SKM-1 (cell line): ENCODE measurements at regions not wholly inside any gene's neighbourhood (a gene's known extent, or its start where the extent isn't known, plus 50 kb on each side); places are given as distances from the start of the nearest gene placed in this dataset.
A peak's percentile ranks its signal among the peaks of the same experiment; 100 is the strongest.
"Not testable (repeated sequence)": the region's sequence is repeated elsewhere in the genome, so short reads cannot be mapped to it uniquely, and the experiment has no call there.

Experiments used
- DNase-seq: peaks from one replicate; lab custom pipeline; 2025; ENCODE audit not compliant: unreplicated experiment; lab: John Stamatoyannopoulos, UW

DNA sequence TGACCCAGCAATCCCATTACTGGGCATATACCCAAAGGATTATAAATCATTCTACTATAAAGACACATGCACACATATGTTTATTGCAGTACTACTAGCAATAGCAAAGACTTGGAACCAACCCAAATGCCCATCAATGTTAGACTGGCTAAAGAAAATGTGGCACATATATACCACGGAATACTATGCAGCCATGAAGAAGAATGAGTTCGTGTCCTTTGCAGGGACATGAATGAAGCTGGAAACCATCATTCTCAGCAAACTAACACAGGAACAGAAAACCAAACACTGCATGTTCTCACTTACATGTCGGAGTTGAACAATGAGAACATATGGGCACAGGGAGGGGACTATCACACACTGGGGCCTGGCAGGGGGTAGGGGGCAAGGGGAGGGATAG is 183.0 kb downstream of the HACE1 start:
- not testable (repeated sequence) for DNase-seq

- DNase-seq = not testable (repeated sequence)
Measured at GRCh38 chr6:104675161-104675560, 184.6 kb downstream of the HACE1 start.

DNA sequence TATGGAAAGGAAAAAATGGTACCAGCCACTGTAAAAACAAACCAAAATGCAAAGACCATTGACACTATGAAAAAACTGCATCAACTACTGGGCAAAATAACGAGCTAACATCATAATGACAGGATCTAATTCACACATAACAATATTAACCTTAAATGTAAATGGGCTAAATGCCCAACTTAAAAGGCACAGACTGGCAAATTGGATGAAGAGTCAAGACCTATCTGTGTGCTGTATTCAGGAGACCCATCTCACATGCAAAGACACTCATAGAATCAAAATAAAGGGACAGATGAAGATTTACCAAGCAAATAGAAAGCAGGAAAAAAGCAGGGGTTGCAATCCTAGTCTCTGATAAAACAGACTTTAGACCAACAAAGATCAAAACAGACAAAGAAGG is 186.6 kb downstream of the HACE1 start:
- DNase-seq = not testable (repeated sequence)

DNA sequence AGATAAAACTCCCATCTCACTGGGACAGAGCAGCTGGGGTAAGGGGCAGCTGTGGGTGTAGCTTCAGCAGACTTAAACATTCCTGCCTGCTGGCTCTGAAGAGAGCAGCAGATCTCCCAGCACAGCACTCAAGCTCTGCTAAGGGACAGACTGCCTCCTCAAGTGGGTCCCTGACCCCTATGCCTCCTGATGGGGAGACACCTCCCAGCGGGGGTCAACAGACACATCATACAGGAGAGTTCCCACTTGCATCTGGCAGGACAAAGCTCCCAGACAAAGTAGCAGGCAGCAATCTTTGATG is 188.2 kb downstream of the HACE1 start:
- DNase-seq = not testable (repeated sequence)

DNA sequence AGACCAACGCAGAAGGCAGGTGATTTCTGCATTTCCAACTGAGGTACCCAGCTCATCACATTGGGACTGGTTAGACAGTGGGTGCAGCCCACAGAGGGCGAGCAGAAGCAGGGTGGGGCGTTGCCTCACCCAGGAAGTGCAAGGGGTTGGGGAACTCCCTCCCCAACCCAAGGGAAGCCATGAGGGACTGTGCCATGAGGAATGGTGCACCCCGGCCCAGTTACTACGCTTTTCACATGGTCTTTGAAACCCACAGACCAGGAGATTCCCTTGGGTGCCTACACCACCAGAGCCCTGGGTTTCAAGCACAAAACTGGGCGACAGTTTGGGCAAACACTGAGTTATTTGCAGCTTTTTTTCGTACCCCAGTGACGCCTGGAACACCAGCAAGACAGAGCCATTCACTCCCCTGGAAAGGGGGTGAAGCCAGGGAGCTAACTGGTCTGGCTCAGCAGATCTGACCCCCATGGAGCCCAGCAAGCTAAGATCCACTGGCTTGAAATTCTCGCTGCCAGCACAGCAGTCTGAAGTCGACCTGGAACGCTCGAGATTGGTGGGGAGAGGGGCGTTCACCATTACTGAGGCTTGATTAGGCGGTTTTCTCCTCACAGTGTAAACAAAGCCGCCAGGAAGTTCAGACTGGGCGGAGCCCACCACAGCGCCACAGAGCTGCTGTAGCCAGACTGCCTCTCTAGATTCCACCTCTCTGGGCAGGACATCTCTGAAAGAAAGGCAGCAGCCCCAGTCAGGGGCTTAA is 188.7 kb downstream of the HACE1 start:
- DNase-seq = not testable (repeated sequence)

- no peak for DNase-seq
Measured at GRCh38 chr6:104669483-104669882, 190.2 kb downstream of the HACE1 start.

DNA sequence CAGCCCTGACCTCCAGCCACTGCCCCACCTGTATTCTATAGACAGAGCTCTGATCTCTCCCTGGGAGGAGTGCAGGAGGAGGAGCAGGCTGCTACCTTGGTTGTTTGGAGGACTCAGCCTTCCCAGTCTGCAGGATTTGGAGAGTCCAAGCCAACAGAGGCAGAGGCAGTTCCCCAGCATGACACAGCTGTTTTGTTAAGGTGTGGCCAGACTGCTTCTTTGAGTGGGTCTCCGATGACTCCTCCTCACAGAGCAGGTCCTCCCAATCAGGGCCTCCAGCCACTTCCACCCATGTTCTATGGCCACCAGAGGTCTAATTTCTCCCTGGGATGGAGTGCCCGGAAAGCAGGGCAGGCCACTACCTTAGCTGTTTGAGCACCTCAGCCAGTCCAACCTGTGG is 203.5 kb downstream of the HACE1 start:
- DNase-seq = no peak

- DNase-seq = no peak
Measured at GRCh38 chr6:104653781-104654180, 205.9 kb downstream of the HACE1 start.

- no peak for DNase-seq
Measured at GRCh38 chr6:104648347-104648746, 211.4 kb downstream of the HACE1 start.

- DNase-seq = no peak
Measured at GRCh38 chr6:104644848-104645247, 214.9 kb downstream of the HACE1 start.

- no peak for DNase-seq
Measured at GRCh38 chr6:104642871-104643270, 216.8 kb downstream of the HACE1 start.

GRCh38 chr6:104640761-104641160 is 219.0 kb downstream of the HACE1 start:
- no peak for DNase-seq

GRCh38 chr6:104640150-104640700 is 219.5 kb downstream of the HACE1 start:
- DNase-seq = no peak

DNA sequence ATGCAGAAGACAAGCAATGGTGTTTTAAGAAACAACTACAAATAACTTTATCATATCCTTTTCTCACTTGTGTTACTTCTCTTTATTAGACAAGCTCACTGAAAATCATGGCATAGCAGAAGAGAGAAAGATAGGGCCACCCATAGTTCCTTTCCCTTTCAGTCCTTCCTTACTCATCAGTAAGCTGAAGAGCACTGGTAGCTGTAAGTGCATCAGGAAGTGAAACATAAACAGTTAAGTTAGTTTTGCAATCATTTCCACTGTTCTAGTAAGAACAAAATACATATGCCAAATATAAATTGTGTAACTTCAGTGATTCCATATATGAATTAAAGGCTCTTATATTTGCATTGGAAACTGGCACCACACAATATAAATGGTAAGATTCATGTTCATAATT is 220.1 kb downstream of the HACE1 start:
- peak; percentile 66 for DNase-seq

DNA sequence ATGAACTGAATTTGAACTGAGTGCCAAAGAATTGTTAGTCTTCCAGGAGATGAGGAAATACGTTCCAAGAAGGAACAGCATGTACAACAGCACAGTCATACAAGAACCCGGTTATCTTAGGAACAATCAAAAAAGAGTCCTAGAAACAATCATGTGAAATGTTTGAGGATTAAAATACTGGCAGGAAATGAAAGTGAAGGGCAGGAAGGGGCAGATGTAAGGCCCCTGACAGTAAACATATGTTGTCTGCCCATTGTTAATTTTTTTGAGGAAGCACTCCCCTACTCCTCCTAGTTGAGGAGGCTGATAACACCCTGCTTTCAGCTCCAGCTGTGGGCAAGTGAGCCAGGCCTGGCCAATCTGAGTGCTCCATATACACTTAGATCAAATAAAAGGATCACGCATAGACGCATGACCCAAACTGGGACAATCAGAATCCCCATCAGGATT is 220.9 kb downstream of the HACE1 start:
- DNase-seq = no peak

DNA sequence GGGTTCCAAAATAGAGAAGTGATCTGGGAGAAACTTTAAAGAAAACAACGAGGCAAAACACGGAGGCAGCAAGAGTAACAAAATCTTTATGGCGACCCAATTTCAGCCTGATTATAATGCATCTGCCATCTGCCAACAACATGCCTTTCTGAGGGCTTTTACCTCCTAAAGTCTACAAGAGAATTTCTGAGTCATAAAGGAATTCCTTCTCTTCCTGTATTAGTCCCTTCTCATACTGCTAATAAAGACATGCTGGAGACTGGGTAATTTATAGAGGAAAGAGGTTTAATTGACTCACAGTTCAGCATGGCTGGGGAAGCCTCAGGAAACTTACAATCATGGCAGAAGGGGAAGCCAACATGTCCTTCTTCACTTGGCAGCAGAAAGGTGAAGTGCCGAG is 226.6 kb downstream of the HACE1 start:
- no peak for DNase-seq

DNA sequence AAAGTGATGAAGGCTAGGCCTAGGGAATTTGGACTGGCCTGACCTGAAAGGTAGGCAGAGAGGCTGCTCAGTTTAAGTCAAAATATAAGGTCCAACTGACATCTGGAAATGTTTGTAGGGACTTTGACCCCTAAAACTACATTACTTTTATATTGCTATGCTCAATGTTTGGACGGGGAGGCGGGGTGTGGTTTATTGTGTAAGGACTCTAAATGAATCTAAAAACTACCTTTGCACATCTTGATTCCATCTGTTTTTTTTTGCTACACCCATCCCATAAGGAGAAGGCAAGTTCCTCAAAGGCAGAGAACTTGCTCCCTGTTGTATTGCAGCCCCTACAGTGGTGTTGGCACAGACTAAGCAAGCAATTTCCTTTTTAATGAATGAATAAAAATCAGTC is 227.1 kb downstream of the HACE1 start:
- no peak for DNase-seq

DNA sequence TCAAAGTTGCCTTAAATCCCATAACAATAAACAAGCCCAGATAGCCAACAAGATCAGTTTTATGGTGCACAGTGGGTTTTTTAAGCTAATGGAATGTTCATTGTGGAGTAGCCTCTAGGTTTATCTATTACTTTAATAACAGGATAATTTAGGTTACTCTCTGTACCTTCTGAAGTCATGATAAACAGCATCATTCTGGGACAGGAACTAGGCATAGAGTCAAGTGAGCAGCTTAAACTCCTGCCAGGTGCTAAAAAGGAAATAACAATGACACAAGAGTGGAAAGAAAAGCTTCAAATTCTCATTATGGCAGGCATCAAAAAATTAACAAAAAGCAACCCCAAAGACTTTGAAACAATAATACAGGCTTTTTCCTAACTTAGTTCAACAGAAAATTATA is 228.8 kb downstream of the HACE1 start:
- no peak for DNase-seq

- no peak for DNase-seq
Measured at GRCh38 chr6:104630522-104630921, 229.2 kb downstream of the HACE1 start.

DNA sequence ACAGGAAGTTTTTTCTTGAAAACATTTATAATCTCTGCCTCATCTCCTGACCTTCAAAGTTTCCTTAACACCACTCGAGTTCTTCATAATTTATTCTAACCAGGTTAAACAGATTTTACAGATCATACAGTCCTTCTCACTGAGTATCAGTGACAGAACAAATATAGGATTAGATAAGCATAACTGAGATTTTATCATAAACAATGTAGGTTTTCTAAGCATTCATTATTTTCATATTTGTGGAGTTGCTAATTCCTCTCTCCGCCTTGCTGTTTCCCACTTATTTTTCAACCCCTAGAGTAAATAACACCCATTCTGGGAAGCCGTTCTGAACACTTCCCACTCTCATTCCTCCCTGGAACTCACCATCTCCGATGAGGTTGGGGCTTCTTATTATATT is 229.9 kb downstream of the HACE1 start:
- DNase-seq = no peak

GRCh38 chr6:104625536-104625935 is 234.2 kb downstream of the HACE1 start:
- DNase-seq = no peak

- DNase-seq = no peak
Measured at GRCh38 chr6:104623052-104623690, 236.5 kb downstream of the HACE1 start.

DNA sequence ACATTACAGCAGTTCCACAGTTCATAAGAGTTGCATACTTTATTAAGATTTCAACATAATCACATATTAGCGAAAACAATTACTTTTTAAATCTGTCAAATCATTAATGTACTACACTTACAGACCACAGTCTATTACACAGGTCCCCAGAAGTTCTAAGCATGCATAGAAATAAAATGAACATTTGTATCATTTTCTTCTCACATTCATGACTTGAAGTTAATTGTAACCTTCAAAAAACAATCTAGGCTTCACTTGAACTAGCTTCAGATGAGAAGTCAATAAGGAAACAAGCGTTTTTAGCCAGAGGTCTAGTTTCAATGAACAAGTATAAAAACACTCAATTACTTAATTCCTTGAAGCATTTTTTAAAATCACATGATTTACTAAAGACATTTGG is 238.3 kb downstream of the HACE1 start:
- DNase-seq = no peak
